Panc1 (cell line): ENCODE measurements at regions not wholly inside any gene's neighbourhood (a gene's known extent, or its start where the extent isn't known, plus 50 kb on each side); places are given as distances from the start of the nearest gene placed in this dataset.
A peak's percentile ranks its signal among the peaks of the same experiment; 100 is the strongest.

ENCODE experiments used
- ATAC-seq: fragments of 200-7000 bp; cut with Tn5 transposase; 2 replicates; pipeline ENCODE4 v1.9.1; 2020; ENCODE audit warnings: mild to moderate bottlenecking, moderate library complexity
- BruUV-seq: library from RNA; stranded (reverse); fragments of 400-500 nt; replicated peaks from 2 replicates; lab custom pipeline; 2021; lab: Mats Ljungman, UMichigan
- CTCF ChIA-PET: fragments of 300-600 bp; sonication (Branson Sonifier 250); formaldehyde crosslinking; loops from one replicate; lab custom pipeline; 2022; ENCODE audit warnings: antibody characterized with exemption; lab: Charles Lee
- POLR2A ChIA-PET: fragments of 300-600 bp; sonication (Branson Sonifier 250); formaldehyde crosslinking; loops from one replicate; lab custom pipeline; 2022; ENCODE audit warnings: antibody characterized with exemption; lab: Charles Lee
- DNase-seq: peaks from one replicate; pipeline ENCODE4 v3.0.0-alpha.2; 2010; ENCODE audit warnings: low read depth, low spot score
- H3K27ac ChIP-seq: 2 replicates; pipeline ENCODE4 v1.5.1; 2011; ENCODE audit warnings: mild to moderate bottlenecking, low read length, inconsistent platforms
- H3K27me3 ChIP-seq: fragments of 200-500 bp; sonication (Bioruptor generic); 2 replicates; pipeline ENCODE4 v1.6.0; 2014; ENCODE audit warnings: low read length, inconsistent platforms; ENCODE audit not compliant: control insufficient read depth, insufficient read depth
- H3K36me3 ChIP-seq: fragments of 200-500 bp; sonication (Bioruptor generic); 2 replicates; pipeline ENCODE4 v1.5.1; 2014; ENCODE audit warnings: inconsistent platforms, mild to moderate bottlenecking, low read length, moderate library complexity; ENCODE audit not compliant: control insufficient read depth, insufficient read depth
- H3K4me1 ChIP-seq: 2 replicates; pipeline ENCODE4 v1.5.1; 2011; ENCODE audit warnings: inconsistent platforms, mild to moderate bottlenecking, low read length, moderate library complexity; ENCODE audit not compliant: control insufficient read depth, insufficient read depth
- H3K4me3 ChIP-seq, 2 experiments: 2 replicates each; pipeline ENCODE4 v1.5.1; 2011 to 2012; ENCODE audit warnings: low read depth in 2 of 2, low read length in 2 of 2, mild to moderate bottlenecking in 2 of 2, inconsistent platforms in 1 of 2, moderate library complexity in 1 of 2
- H3K9me3 ChIP-seq: fragments of 200-500 bp; sonication (Bioruptor generic); 2 replicates; pipeline ENCODE4 v1.5.1; 2014; ENCODE audit warnings: low read depth, mild to moderate bottlenecking, inconsistent platforms, low read length, moderate library complexity; ENCODE audit not compliant: control insufficient read depth, insufficient read depth
- CTCF ChIP-seq: fragments of 450-650 bp; IDR thresholded peaks from 2 replicates; pipeline ENCODE4 v1.5.1; 2017; ENCODE audit warnings: mild to moderate bottlenecking
- POLR2AphosphoS5 ChIP-seq: IDR thresholded peaks from 2 replicates; pipeline ENCODE4 v1.6.1; 2012; ENCODE audit warnings: mild to moderate bottlenecking, low read depth, low read length, moderate library complexity
- SIN3A ChIP-seq: IDR thresholded peaks from 2 replicates; pipeline ENCODE4 v1.6.1; 2012; ENCODE audit warnings: low read depth, mild to moderate bottlenecking, low read length, moderate library complexity, borderline replicate concordance; ENCODE audit not compliant: insufficient read depth
- TCF7L2 ChIP-seq: IDR thresholded peaks from 2 replicates; pipeline ENCODE4 v1.6.1; 2011; ENCODE audit warnings: mild to moderate bottlenecking, low read depth, low read length, inconsistent platforms
- in situ Hi-C: cut with HindIII; loops from 2 replicates; pipeline ENCODE4 v1.10.0; 2016; ENCODE audit warnings: low sequenced_read_pairs, low pct_unique_long_range_greater_than_20kb
- intact Hi-C: fragments of 100-400 bp; cut with micrococcal nuclease; formaldehyde crosslinking; loops from one replicate; pipeline ENCODE4 v1.10.0; 2022; ENCODE audit not compliant: unreplicated experiment
- TF ChIP-seq, protein P1 (sequence below), 2 experiments: IDR thresholded peaks; 2 replicates each; pipeline ENCODE4 v1.6.1; 2011 to 2012; ENCODE audit warnings: low read depth in 2 of 2, control low read depth in 1 of 2, low read length in 1 of 2, mild to moderate bottlenecking in 1 of 2, moderate library complexity in 1 of 2; ENCODE audit not compliant: insufficient read depth in 1 of 2

- Histone ChIP-seq H3K4me1 (peaks cover 3% of the 10 kb centered on the region; the same call in 1 of the 2 replicates), H3K27ac (peak overlapping the region; percentile 71)
Observed at GRCh38 chr6:139742671-139743070, 368.2 kb upstream of the CITED2 start.

GRCh38 chr6:139738801-139739455, 364.5 kb upstream of the CITED2 start:
- in situ Hi-C loops (no loop called here), intact Hi-C loops (no loop called here)
- POLR2A ChIA-PET: no interaction called here
- H3K36me3 ChIP-seq: no peaks in the 10 kb centered on the region
- CTCF ChIA-PET: no interaction called here
- H3K4me3 ChIP-seq: no peak overlapping the region
- BruUV-seq: no TSS peak
- H3K9me3 ChIP-seq: peaks cover 3% of the 10 kb centered on the region; the same call in 1 of the 2 replicates
- 0 out of 2 replicates have a peak, but pooled peaks cover 3% of the 10 kb centered on the region for H3K4me1 ChIP-seq
- ATAC-seq (no peak), DNase-seq (no peak)
- H3K27me3 ChIP-seq: no peaks in the 10 kb centered on the region
- TF ChIP-seq TCF7L2 (no peak), POLR2AphosphoS5 (no peak), CTCF (no peak), SIN3A (no peak)
- TF ChIP-seq, protein P1, sequence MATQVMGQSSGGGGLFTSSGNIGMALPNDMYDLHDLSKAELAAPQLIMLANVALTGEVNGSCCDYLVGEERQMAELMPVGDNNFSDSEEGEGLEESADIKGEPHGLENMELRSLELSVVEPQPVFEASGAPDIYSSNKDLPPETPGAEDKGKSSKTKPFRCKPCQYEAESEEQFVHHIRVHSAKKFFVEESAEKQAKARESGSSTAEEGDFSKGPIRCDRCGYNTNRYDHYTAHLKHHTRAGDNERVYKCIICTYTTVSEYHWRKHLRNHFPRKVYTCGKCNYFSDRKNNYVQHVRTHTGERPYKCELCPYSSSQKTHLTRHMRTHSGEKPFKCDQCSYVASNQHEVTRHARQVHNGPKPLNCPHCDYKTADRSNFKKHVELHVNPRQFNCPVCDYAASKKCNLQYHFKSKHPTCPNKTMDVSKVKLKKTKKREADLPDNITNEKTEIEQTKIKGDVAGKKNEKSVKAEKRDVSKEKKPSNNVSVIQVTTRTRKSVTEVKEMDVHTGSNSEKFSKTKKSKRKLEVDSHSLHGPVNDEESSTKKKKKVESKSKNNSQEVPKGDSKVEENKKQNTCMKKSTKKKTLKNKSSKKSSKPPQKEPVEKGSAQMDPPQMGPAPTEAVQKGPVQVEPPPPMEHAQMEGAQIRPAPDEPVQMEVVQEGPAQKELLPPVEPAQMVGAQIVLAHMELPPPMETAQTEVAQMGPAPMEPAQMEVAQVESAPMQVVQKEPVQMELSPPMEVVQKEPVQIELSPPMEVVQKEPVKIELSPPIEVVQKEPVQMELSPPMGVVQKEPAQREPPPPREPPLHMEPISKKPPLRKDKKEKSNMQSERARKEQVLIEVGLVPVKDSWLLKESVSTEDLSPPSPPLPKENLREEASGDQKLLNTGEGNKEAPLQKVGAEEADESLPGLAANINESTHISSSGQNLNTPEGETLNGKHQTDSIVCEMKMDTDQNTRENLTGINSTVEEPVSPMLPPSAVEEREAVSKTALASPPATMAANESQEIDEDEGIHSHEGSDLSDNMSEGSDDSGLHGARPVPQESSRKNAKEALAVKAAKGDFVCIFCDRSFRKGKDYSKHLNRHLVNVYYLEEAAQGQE (IDR thresholded peaks at IDR 0.05; ENCODE audit: insufficient read depth in 1 of 2, low read depth in 2 of 2, low read length in 1 of 2): no peak
- H3K27ac ChIP-seq: no peak overlapping the region

More at GRCh38 chr6:139742671-139743070, 368.2 kb upstream of the CITED2 start:
- no TSS peak for BruUV-seq
- no peak for ATAC-seq
- ChIA-PET CTCF (interaction anchor here (0.8 kb wide), 1 partner anchor 219 kb away, joined by 3 read pairs; no protein-coding TSS in a partner anchor), POLR2A (no interaction called here)
- H3K36me3 ChIP-seq: no peaks in the 10 kb centered on the region
- DNase-seq: no peak
- H3K4me3 ChIP-seq: no peak overlapping the region
- in situ Hi-C loops: no loop called here
- peaks cover 3% of the 10 kb centered on the region; the same call in 1 of the 2 replicates for H3K9me3 ChIP-seq
- H3K27me3 ChIP-seq: no peaks in the 10 kb centered on the region
- intact Hi-C loops: no loop called here
- TF ChIP-seq TCF7L2 (no peak), CTCF (no peak), SIN3A (no peak)
- TF ChIP-seq, protein P1 (IDR thresholded peaks at IDR 0.05; ENCODE audit: insufficient read depth in 1 of 2, low read depth in 2 of 2, low read length in 1 of 2): no peak
